ENCODE measurements at regions not wholly inside any gene's neighbourhood (a gene's known extent, or its start where the extent isn't known, plus 50 kb on each side); places are given as distances from the start of the nearest gene placed in this dataset.

GRCh38 chr14:53709381-53709780 lies 247.2 kb downstream of the BMP4 start:
- no peaks in the 10 kb centered on the region for H3K27me3 ChIP-seq (ENCODE audit: control insufficient read depth, insufficient read depth, low read length)
- no peak for DNase-seq
- TF ChIP-seq CTCF (IDR thresholded peaks at IDR 0.05; ENCODE audit: borderline replicate concordance, extremely low read depth, insufficient read depth): no peak
- no peak overlapping the region for H3K4me3 ChIP-seq (ENCODE audit: low read length in 3 of 3)
- H3K9me3 ChIP-seq (ENCODE audit: control insufficient read depth in 2 of 3, insufficient read depth in 1 of 3, low read length in 3 of 3): no peaks in the 10 kb centered on the region
- H3K36me3 ChIP-seq (ENCODE audit: control insufficient read depth in 2 of 3, insufficient read depth in 3 of 3, low read length in 3 of 3): no peaks in the 10 kb centered on the region
- intact Hi-C loops (cut with DNase I): no loop called here
- H3K9ac ChIP-seq (ENCODE audit: low read length in 3 of 3): no peak overlapping the region
- H3K27ac ChIP-seq (ENCODE audit: low read depth in 2 of 2, low read length in 2 of 2): no peak overlapping the region
- no peak for FAIRE-seq
- H3K4me1 ChIP-seq (ENCODE audit: control insufficient read depth in 2 of 3, insufficient read depth in 2 of 3, low read depth in 1 of 3, low read length in 3 of 3): no peaks in the 10 kb centered on the region

- FAIRE-seq (no peak), DNase-seq (no peak)
- Histone ChIP-seq H3K36me3 (ENCODE audit: control insufficient read depth in 2 of 3, insufficient read depth in 3 of 3, low read length in 3 of 3) (no peaks in the 10 kb centered on the region), H3K27me3 (ENCODE audit: control insufficient read depth, insufficient read depth, low read length) (no peaks in the 10 kb centered on the region), H3K4me3 (ENCODE audit: low read length in 3 of 3) (no peak overlapping the region), H3K27ac (ENCODE audit: low read depth in 2 of 2, low read length in 2 of 2) (no peak overlapping the region), H3K9me3 (ENCODE audit: control insufficient read depth in 2 of 3, insufficient read depth in 1 of 3, low read length in 3 of 3) (no peaks in the 10 kb centered on the region), H3K9ac (ENCODE audit: low read length in 3 of 3) (no peak overlapping the region), H3K4me1 (ENCODE audit: control insufficient read depth in 2 of 3, insufficient read depth in 2 of 3, low read depth in 1 of 3, low read length in 3 of 3) (no peaks in the 10 kb centered on the region)
- no peak for TF ChIP-seq CTCF (IDR thresholded peaks at IDR 0.05; ENCODE audit: borderline replicate concordance, extremely low read depth, insufficient read depth)
- intact Hi-C loops (cut with DNase I): no loop called here
These were observed 253.2 kb downstream of the BMP4 start for GRCh38 chr14:53703457-53703856.

- DNase-seq: no peak
- Histone ChIP-seq H3K9me3 (ENCODE audit: control insufficient read depth in 2 of 3, insufficient read depth in 1 of 3, low read length in 3 of 3) (no peaks in the 10 kb centered on the region), H3K27me3 (ENCODE audit: control insufficient read depth, insufficient read depth, low read length) (no peaks in the 10 kb centered on the region), H3K27ac (ENCODE audit: low read depth in 2 of 2, low read length in 2 of 2) (no peak overlapping the region), H3K4me3 (ENCODE audit: low read length in 3 of 3) (no peak overlapping the region), H3K9ac (ENCODE audit: low read length in 3 of 3) (no peak overlapping the region), H3K36me3 (ENCODE audit: control insufficient read depth in 2 of 3, insufficient read depth in 3 of 3, low read length in 3 of 3) (no peaks in the 10 kb centered on the region), H3K4me1 (ENCODE audit: control insufficient read depth in 2 of 3, insufficient read depth in 2 of 3, low read depth in 1 of 3, low read length in 3 of 3) (no peaks in the 10 kb centered on the region)
- FAIRE-seq: no peak
- no peak for TF ChIP-seq CTCF (IDR thresholded peaks at IDR 0.05; ENCODE audit: borderline replicate concordance, extremely low read depth, insufficient read depth)
- intact Hi-C loops (cut with DNase I): no loop called here
These were observed 255.3 kb downstream of the BMP4 start for GRCh38 chr14:53701108-53701875.
